ENCODE measurements at regions not wholly inside any gene's neighbourhood (a gene's known extent, or its start where the extent isn't known, plus 50 kb on each side); places are given as distances from the start of the nearest gene placed in this dataset.

- no peaks in the 10 kb centered on the region for H3K36me3 Mint-ChIP-seq (ENCODE audit: low read depth)
- no peaks in the 10 kb centered on the region for H3K9me3 Mint-ChIP-seq (ENCODE audit: low read depth)
- H3K27ac Mint-ChIP-seq (ENCODE audit: unreplicated experiment), result peak overlapping the region; percentile 82
- H3K4me3 Mint-ChIP-seq (ENCODE audit: unreplicated experiment), result no peak overlapping the region
- no peak for TF ChIP-seq CTCF (IDR thresholded peaks at IDR 0.05)
- peaks cover 37% of the 10 kb centered on the region for H3K4me1 Mint-ChIP-seq (ENCODE audit: low read depth)
- no peaks in the 10 kb centered on the region for H3K27me3 Mint-ChIP-seq (ENCODE audit: low read depth)
- DNase-seq (ENCODE audit: low spot score), result no peak
Observed at GRCh38 chr12:11561411-11561810, 88.1 kb upstream of the ETV6 start.

GRCh38 chr12:11563785-11564739, 85.4 kb upstream of the ETV6 start:
- H3K27me3 Mint-ChIP-seq (ENCODE audit: low read depth), result no peaks in the 10 kb centered on the region
- no peaks in the 10 kb centered on the region for H3K36me3 Mint-ChIP-seq (ENCODE audit: low read depth)
- no peak for DNase-seq (ENCODE audit: low spot score)
- TF ChIP-seq CTCF (IDR thresholded peaks at IDR 0.05), result no peak
- no peak overlapping the region for H3K27ac Mint-ChIP-seq (ENCODE audit: unreplicated experiment)
- no peaks in the 10 kb centered on the region for H3K9me3 Mint-ChIP-seq (ENCODE audit: low read depth)
- H3K4me3 Mint-ChIP-seq (ENCODE audit: unreplicated experiment), result no peak overlapping the region
- H3K4me1 Mint-ChIP-seq (ENCODE audit: low read depth), result peaks cover 45% of the 10 kb centered on the region

GRCh38 chr12:11564984-11565651, 84.4 kb upstream of the ETV6 start:
- no peak for TF ChIP-seq CTCF (IDR thresholded peaks at IDR 0.05)
- no peaks in the 10 kb centered on the region for H3K9me3 Mint-ChIP-seq (ENCODE audit: low read depth)
- no peak overlapping the region for H3K27ac Mint-ChIP-seq (ENCODE audit: unreplicated experiment)
- no peak for DNase-seq (ENCODE audit: low spot score)
- H3K4me1 Mint-ChIP-seq (ENCODE audit: low read depth), result peaks cover 49% of the 10 kb centered on the region
- no peaks in the 10 kb centered on the region for H3K36me3 Mint-ChIP-seq (ENCODE audit: low read depth)
- no peak overlapping the region for H3K4me3 Mint-ChIP-seq (ENCODE audit: unreplicated experiment)
- no peaks in the 10 kb centered on the region for H3K27me3 Mint-ChIP-seq (ENCODE audit: low read depth)

GRCh38 chr12:11565752-11566151, 83.7 kb upstream of the ETV6 start:
- H3K36me3 Mint-ChIP-seq (ENCODE audit: low read depth), result no peaks in the 10 kb centered on the region
- no peak for DNase-seq (ENCODE audit: low spot score)
- H3K9me3 Mint-ChIP-seq (ENCODE audit: low read depth), result no peaks in the 10 kb centered on the region

More at GRCh38 chr12:11565752-11566151, 83.7 kb upstream of the ETV6 start:
- Mint-ChIP-seq H3K4me1 (ENCODE audit: low read depth) (peaks cover 44% of the 10 kb centered on the region), H3K27ac (ENCODE audit: unreplicated experiment) (no peak overlapping the region), H3K27me3 (ENCODE audit: low read depth) (no peaks in the 10 kb centered on the region), H3K4me3 (ENCODE audit: unreplicated experiment) (no peak overlapping the region)
- no peak for TF ChIP-seq CTCF (IDR thresholded peaks at IDR 0.05)
